GM18498 (cell line): ENCODE measurements at regions not wholly inside any gene's neighbourhood (a gene's known extent, or its start where the extent isn't known, plus 50 kb on each side); places are given as distances from the start of the nearest gene placed in this dataset.
"Not testable (repeated sequence)": the region's sequence is repeated elsewhere in the genome, so short reads cannot be mapped to it uniquely, and the experiment has no call there.

Experiments used
- ATAC-seq: cut with Tn5 transposase; IDR thresholded peaks from one replicate; pipeline ENCODE4 v1.9.1; 2021; ENCODE audit warnings: mild to moderate bottlenecking, moderate library complexity; ENCODE audit not compliant: unreplicated experiment

DNA sequence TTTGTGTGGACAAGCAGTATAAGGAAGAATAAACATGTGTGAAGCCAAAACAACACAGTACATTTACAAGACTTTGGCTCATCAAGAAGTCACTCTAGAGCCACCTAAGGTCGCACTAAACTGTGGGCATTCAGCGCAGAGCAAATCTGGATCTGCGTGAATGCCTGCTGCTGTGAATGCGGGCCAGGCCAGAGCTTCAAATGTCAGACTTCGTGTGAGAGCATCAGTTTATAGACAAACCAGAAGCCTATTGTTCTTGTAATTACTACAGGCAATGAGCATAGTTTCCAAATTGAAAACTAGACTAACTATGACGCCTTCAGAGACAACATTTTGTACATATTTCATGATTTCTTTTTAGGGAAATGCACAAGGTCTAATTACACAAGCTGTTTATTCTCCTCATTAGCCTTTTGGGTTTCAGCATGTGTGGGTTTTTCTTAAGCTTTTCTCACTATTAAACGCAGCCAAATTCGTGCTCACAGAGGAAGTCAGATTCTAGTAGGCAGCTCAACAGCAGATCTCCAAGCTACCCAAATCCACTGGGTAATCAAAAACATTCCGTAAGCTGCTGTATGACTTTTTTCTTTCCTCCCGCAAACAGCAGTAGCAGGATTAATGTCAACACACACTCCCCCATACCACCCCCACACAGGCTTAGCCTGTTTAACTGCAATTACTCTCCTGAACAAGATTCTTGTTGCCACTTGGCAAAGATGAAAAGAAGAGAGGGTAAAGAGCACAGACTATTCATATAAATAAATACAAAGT lies 84.5 kb upstream of the SETMAR start:
- ATAC-seq = no peak

- ATAC-seq = no peak
Measured at GRCh38 chr3:4219227-4219568, 84.0 kb upstream of the SETMAR start.

DNA sequence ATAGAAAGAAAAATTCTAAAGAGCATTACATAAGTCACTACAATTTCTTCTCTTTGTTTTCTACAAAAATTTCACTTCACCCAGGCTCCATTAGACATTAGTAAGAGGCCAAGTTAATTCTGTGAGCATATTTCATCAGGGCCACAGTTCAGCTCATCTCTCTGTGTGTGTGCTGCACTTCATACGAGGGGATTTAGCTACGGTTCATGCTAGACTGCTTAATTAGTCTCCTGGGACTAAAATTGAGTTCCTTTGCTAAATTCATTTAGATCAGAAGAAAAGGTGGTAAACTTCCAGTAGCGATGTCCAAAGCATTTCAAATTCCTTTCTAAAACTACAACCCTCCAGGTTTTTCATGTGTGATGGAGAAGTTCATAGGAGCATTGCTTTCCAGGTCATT lies 83.1 kb upstream of the SETMAR start:
- ATAC-seq = no peak

- no peak for ATAC-seq
Measured at GRCh38 chr3:4222574-4223175, 80.5 kb upstream of the SETMAR start.

- no peak for ATAC-seq
Measured at GRCh38 chr3:4223777-4224176, 79.4 kb upstream of the SETMAR start.

DNA sequence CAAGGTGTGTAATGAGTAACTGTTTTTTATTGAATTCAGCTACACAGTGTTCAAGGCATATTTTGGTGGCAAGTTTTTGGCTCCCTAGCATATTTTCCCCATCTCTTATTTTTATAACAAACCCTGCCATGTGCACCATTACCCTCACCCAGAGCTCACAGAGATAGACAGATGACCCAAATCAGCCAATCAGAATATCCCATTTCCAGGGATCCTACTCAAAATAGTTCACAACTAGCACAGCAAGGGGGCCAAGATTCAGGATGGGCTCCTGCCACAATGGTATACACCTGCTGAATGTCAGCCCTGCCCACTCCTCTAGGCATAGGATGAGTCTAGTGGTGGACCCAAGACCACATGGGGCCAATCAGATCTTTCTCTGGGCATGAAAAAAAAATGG lies 78.8 kb upstream of the SETMAR start:
- no peak for ATAC-seq

DNA sequence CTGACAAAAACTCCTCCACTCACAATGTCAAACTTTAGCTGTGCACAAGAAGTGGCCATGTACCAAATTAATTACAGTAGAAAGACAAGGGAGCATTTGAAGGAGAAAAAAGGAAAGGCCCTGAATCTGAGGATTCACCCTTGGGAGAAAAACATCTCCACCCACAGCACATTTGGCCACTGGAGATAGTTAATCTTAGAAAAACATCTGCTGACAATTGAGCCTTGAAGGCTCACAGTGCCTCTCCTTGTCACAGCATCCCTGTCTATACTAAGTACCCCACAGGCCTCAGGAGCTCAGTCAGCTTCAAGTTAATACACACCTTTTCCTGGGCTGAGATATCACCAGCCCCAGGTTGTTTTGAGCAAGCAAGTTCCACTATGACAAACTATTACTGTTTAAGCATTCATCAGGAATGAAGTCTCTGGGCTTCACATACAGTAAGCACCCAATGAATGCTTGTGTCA lies 78.1 kb upstream of the SETMAR start:
- ATAC-seq = no peak

DNA sequence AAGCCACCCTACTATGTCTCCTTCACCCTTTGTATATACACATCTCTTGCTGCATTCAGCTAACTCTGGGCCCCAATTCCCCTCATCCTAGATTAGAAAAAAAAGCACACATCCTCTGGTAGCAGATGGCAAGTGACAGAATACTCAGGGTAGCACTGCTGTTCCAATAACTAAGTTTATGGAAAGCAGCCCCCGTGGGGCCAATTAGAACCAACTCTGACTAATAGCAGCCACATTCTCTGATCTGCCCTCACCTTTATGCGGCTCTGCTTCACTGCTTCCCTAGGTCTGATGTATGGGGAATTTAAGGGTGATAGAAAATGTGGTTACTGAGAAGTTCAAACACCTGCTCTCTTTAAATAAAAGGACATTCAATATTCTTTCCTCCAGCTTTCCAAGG lies 74.9 kb upstream of the SETMAR start:
- no peak for ATAC-seq

DNA sequence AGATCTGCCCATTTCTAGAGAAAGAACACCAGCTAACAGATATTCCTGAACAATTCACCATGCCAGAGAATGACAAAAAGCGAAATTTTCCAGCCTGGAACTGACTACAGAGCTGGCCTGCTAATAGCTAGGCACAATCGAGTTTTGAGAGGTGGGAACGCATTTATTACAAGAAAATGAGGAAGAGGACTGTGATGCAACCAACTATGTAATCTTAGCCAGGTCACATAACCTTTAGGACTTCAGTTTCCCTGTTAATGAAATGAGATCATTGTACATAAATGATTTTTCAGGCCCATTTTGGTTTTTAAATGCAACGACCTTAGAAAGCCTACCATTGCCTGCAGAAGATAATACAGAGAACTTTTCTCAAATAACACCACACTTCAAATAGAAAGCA lies 72.1 kb upstream of the SETMAR start:
- ATAC-seq = no peak

- ATAC-seq = no peak
Measured at GRCh38 chr3:4232798-4233197, 70.4 kb upstream of the SETMAR start.

GRCh38 chr3:4233488-4233887 lies 69.7 kb upstream of the SETMAR start:
- no peak for ATAC-seq

- ATAC-seq = no peak
Measured at GRCh38 chr3:4234889-4235288, 68.3 kb upstream of the SETMAR start.

GRCh38 chr3:4235690-4236089 lies 67.5 kb upstream of the SETMAR start:
- no peak for ATAC-seq

DNA sequence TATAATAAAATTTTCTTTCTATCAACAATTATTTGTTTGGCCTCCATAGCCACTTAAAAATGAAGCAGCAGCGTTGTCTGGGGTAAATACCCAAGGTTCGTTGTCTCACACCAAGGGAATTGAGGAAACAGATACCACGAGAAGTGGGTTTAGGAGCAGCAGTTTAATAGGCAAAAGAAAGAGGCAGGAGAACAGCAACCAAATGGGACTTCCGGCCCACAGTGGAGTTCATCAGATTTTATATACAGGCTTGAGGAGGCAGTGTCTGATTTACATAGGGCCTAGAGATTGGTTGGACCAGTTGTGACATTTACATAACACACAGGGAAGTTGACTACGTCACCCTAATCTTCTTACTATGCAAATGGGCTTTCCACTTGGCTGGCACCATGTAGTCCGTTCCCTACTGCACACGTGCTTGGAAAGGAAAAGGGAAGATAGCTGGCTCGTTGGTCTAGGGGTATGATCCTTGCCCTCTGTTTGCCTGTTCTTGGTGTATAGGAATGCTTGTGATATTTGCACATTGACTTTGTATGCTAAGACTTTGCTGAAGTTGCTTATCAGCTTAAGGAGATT lies 61.5 kb upstream of the SETMAR start:
- ATAC-seq = no peak

DNA sequence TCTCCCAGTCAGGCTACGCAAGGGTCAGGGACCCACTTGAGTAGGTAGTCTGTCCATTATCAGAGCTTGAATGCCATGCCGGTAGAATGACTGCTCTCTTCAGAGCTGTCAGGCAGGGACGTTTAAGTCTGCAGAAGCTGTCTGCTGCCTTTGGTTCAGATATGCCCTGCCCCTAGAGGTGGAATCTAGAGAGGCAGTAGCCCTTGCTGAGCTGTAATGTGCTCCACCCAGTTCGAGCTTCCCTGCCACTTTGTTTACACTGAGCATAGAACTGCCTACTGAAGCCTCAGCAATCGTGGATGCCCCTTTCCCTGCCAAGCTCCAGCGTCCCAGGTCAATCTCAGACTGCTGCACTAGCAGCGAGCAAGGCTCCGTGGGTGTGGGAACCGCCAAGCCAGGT lies 57.5 kb upstream of the SETMAR start:
- ATAC-seq = no peak

DNA sequence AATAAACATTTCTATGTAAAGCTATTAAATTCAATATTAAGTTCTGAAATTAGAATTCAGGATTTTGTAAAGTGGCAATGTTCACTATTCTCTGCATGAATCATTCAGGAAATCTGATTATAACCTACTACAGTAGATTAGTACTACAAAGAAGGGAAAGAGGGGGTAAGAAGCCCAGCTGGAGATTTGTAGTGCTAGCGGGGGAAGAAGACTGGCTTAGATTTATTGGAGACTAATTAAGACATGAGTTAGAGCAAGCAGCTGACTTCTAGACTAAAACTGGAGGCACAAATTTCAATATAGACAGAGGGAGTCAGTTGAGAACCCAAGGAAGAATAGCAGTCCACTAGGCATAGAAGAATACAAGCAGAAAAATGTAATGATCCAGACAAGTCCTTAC lies 55.8 kb upstream of the SETMAR start:
- ATAC-seq = no peak

- no peak for ATAC-seq
Measured at GRCh38 chr3:4250064-4250463, 53.1 kb upstream of the SETMAR start.

DNA sequence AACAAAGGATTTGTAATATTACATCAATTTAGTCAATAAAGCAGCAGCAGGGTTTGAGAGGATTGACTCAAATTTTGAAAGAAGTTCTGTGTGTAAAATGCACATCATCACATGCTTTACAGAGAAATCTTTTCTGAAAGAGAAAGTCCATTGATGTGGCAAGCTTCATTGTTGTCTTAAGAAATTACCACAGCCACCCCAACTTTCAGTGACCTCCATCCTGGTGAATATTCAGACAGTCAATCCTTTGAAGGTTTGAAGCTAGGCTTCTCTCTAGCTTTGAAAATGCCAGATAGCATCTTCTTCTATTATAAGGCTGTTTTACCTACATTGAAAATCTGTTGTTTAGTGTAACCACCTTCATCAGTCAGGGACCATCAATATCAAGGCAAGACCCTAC lies 51.8 kb upstream of the SETMAR start:
- no peak for ATAC-seq

- ATAC-seq = not testable (repeated sequence)
Measured at GRCh38 chr3:4253072-4253832, 49.9 kb upstream of the SETMAR start.
